Mesodermal cell (in vitro differentiated cells): ENCODE measurements at regions not wholly inside any gene's neighbourhood (a gene's known extent, or its start where the extent isn't known, plus 50 kb on each side); places are given as distances from the start of the nearest gene placed in this dataset.
"Not testable (repeated sequence)": the region's sequence is repeated elsewhere in the genome, so short reads cannot be mapped to it uniquely, and the experiment has no call there.

Source experiments
- H3K27ac ChIP-seq: 2 replicates; pipeline ENCODE4 v1.7.0; 2013; ENCODE audit warnings: mild to moderate bottlenecking, low read depth, low read length, moderate library complexity; ENCODE audit not compliant: severe bottlenecking
- H3K36me3 ChIP-seq: 2 replicates; pipeline ENCODE4 v1.7.1; 2013; ENCODE audit warnings: mild to moderate bottlenecking, low read length, moderate library complexity; ENCODE audit not compliant: control insufficient read depth, insufficient read depth
- H3K4me1 ChIP-seq: one replicate; pipeline ENCODE4 v1.7.1; 2013; ENCODE audit warnings: mild to moderate bottlenecking, low read length; ENCODE audit not compliant: insufficient read depth, control insufficient read depth, poor library complexity, severe bottlenecking
- H3K4me3 ChIP-seq: 2 replicates; pipeline ENCODE4 v1.7.0; 2013; ENCODE audit warnings: low read length, control low read depth, mild to moderate bottlenecking; ENCODE audit not compliant: insufficient read depth, poor library complexity, severe bottlenecking; ENCODE audit errors: extremely low read depth
- H3K9me3 ChIP-seq: 2 replicates; pipeline ENCODE4 v1.7.1; 2013; ENCODE audit warnings: mild to moderate bottlenecking, low read length, moderate library complexity; ENCODE audit not compliant: control insufficient read depth
- WGBS, 2 experiments: methylation state at CpG; one replicate each; pipeline ENCODE4 v1.1.5; 2013; ENCODE audit warnings: missing lambda C conversion rate in 2 of 2; ENCODE audit not compliant: insufficient coverage in 2 of 2; 5-methylcytosine and 5-hydroxymethylcytosine counted together

DNA sequence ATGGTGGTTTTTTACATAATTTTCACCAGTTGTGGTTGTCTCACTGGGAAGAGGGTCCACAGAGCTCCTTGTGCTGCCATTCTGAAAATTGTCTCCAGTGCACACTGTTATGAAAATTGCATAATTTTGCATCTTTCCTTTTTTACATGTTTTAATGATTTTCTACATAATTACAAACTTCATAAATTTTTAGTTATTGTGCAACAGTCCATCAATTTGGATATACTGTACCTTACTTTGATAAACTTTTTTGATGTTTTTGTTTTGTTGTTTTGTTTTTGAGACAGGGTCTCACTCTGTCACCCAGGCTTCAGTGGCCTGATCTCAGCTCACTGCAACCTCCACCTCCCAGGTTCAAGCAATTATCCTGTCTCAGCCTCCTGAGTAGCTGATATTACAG lies 70.6 kb upstream of the AUTS2 start:
- Histone ChIP-seq H3K4me3 (no peak overlapping the region), H3K36me3 (no peaks in the 10 kb centered on the region), H3K27ac (no peak overlapping the region), H3K9me3 (no peaks in the 10 kb centered on the region), H3K4me1 (no peaks in the 10 kb centered on the region)

DNA sequence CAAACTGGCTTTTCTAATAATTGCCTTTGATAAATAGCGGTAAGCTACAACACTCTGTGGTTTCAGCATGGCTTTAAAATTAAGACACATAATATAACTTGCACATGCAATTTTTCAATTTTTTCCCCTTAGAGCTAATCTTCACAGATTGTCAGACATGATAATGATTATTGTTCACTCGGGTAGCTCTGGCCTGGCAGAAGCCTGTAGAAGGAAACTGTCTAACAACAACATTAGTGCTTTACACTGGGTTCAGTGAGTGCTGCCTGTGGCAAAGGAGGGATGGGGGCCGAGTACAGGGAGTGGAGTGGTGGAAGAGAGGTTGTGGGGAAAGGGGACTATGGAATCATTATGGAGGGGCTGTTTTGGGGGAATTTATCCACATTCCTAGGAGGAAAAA lies 67.2 kb upstream of the AUTS2 start:
- H3K36me3 ChIP-seq = no peaks in the 10 kb centered on the region
- no peaks in the 10 kb centered on the region for H3K4me1 ChIP-seq
- H3K4me3 ChIP-seq = no peak overlapping the region
- H3K27ac ChIP-seq = no peak overlapping the region
- H3K9me3 ChIP-seq = no peaks in the 10 kb centered on the region
- 78 to 82% methylated on average over 1 of the region's 3 CpGs for WGBS, 2 experiments

DNA sequence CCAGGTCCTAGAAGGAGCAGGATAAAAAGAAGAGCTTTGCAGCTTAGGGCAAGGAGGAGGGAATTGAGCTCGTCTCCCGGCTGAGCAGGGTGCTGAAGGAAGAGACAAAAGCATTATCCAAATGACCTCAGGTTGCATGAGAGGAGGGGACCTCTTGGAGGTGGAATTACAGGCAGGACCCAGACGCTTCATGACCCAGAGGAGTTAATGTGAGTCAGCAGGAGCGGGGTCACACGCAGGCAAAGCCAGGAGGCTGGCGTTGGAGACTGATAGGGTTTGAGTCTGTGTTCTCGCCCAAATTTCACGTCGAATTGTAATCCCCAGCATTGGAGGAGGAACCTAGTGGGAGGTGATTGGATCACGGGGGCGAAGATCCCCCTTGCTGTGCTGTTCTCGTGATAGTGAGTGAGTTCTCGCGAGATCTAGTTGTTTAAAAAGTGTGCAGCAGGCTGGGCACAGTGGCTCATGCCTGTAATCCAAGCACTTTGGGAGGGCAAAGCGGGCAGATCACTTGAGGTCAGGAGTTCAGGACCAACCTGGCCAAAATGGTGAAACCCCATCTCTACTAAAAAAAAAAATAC lies 63.7 kb upstream of the AUTS2 start:
- WGBS, 2 experiments = 48 to 53% methylated on average over 12 to 15 of the region's 15 CpGs
- Histone ChIP-seq H3K36me3 (no peaks in the 10 kb centered on the region), H3K27ac (no peak overlapping the region), H3K4me1 (no peaks in the 10 kb centered on the region), H3K9me3 (no peaks in the 10 kb centered on the region), H3K4me3 (no peak overlapping the region)

DNA sequence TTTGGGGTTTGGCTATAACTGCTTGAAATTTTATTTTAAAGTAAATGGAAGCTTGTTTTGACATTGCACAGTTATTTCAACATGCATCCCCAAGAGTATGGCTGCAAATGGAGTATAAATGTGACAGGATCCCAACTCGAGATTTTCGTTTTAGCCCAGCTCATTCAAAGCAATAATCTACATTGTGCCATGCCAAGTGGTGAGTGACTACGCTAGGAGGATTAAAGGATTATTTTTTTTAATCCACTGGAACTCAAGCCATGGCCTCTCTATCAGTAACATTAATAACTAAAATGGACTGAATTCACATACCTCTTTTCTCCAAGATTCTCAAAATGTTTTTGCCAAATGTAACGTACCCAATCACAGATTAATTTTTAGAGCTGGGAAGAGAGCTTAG lies 60.6 kb upstream of the AUTS2 start:
- WGBS, 2 experiments = no CpG with 5 or more reads among the region's 4 CpGs
- Histone ChIP-seq H3K27ac (no peak overlapping the region), H3K4me3 (no peak overlapping the region), H3K36me3 (no peaks in the 10 kb centered on the region), H3K9me3 (peaks cover 5% of the 10 kb centered on the region), H3K4me1 (no peaks in the 10 kb centered on the region)

DNA sequence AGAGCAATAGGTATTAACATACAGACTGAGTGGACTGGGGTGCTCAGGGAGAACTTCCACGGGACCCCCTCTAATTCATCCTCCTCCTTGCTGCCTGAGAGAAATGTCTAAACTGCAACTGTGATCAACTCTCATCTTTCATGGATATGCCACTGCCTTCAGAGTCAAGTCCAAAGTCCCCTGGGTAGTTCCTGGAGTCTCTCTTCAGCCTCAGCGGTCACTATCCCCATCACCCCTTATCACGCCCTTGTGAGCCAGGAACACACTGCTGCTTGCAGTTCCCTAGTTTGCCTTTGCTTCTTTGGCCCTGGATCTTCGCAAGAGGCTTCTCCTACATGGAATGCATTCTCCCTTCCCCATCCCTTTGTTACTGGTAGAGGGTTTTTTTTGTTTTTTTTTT lies 58.7 kb upstream of the AUTS2 start:
- Histone ChIP-seq H3K4me1 (no peaks in the 10 kb centered on the region), H3K9me3 (peaks cover 5% of the 10 kb centered on the region), H3K27ac (no peak overlapping the region), H3K36me3 (no peaks in the 10 kb centered on the region), H3K4me3 (no peak overlapping the region)
- WGBS, 2 experiments = 86 to 100% methylated on average over 1 to 3 of the region's 4 CpGs

DNA sequence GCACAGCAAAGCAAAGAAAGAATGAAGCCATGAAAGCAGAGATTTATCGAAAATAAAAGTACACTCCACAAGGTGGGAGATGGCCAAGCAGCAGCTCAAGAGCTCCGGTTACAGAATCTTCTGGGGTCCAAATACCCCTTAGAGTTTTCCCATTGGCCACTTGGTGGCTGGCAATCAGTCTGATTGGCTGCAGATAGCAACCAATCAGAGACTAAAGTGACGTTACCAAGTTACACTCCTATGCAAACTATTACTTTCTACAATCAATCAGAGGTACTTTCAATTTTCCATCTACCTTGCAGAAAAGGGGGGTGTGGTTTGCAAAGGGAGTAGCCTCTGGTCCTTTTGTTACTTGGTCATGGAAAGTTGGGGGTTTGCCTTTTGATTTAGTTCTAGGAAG lies 58.0 kb upstream of the AUTS2 start:
- Histone ChIP-seq H3K9me3 (peaks cover 5% of the 10 kb centered on the region), H3K27ac (no peak overlapping the region), H3K36me3 (no peaks in the 10 kb centered on the region), H3K4me1 (no peaks in the 10 kb centered on the region), H3K4me3 (no peak overlapping the region)
- WGBS, 2 experiments = 86 to 100% methylated on average over 2 to 3 of the region's 3 CpGs

DNA sequence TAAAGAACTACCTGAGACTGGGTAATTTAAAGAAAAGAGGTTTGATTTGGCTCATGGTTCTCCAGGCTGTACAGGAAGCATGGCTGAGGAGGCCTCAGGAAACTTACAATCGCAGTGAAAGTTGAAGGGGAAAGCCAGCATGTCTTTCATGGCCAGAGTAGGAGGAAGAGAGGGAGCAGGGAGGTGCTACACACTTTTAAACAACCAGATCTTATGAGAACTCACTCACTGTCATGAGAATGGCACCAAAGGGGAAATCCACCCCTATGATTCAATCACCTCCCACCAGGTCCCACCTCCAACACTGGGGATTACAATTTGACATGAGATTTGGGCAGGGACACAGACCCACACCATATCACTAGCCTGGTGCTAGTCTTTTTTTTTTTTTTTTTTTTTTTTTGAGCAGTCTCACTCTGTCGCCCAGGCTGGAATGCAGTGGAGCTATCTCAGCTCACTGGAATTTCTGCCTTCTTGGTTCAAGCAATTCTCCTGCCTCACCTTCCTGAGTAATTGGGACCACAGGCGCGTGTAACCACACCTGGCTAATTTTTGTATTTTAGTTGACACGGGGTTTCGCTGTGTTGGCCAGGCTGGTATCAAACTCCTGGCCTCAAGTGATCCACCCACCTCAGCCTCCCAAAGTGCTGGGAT lies 56.4 kb upstream of the AUTS2 start:
- not testable (repeated sequence) for H3K36me3 ChIP-seq, H3K9me3 ChIP-seq, H3K4me3 ChIP-seq, H3K27ac ChIP-seq, H3K4me1 ChIP-seq
- WGBS, 2 experiments = 94 to 100% methylated on average over 2 to 6 of the region's 6 CpGs

DNA sequence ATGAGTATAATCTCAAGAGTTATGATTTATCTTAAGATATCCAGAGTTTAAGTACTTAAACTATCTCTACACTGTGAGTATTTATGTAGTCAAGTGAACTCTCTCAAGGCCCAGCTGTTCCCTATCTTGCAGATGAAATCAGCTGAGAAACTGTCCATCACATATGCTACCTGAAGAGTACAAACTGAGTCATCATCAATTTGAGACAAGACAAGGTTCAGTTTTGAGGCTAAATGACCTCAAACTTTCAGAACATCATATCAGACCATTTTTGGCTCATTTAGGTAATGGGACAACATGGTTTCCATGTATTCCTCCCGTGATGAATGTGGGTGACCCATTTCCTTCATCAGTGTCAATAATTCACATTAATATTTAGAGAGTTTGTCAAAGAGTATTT lies 53.1 kb upstream of the AUTS2 start:
- no peak overlapping the region for H3K4me3 ChIP-seq
- WGBS, 2 experiments = no CpG with 5 or more reads among the region's 1 CpG
- H3K9me3 ChIP-seq = peaks cover 5% of the 10 kb centered on the region
- no peaks in the 10 kb centered on the region for H3K36me3 ChIP-seq
- no peak overlapping the region for H3K27ac ChIP-seq
- no peaks in the 10 kb centered on the region for H3K4me1 ChIP-seq
